GM18519 (cell line): ENCODE measurements at regions not wholly inside any gene's neighbourhood (a gene's known extent, or its start where the extent isn't known, plus 50 kb on each side); places are given as distances from the start of the nearest gene placed in this dataset.
"Not testable (repeated sequence)": the region's sequence is repeated elsewhere in the genome, so short reads cannot be mapped to it uniquely, and the experiment has no call there.

Experiments
- ATAC-seq: cut with Tn5 transposase; IDR thresholded peaks from one replicate; pipeline ENCODE4 v1.9.1; 2021; ENCODE audit warnings: mild to moderate bottlenecking, moderate library complexity; ENCODE audit not compliant: unreplicated experiment, low FRiP score

GRCh38 chr4:148964456-148964855 lies 522.2 kb upstream of the NR3C2 start:
- ATAC-seq = no peak

GRCh38 chr4:148962539-148963290 lies 520.5 kb upstream of the NR3C2 start:
- ATAC-seq = no peak

DNA sequence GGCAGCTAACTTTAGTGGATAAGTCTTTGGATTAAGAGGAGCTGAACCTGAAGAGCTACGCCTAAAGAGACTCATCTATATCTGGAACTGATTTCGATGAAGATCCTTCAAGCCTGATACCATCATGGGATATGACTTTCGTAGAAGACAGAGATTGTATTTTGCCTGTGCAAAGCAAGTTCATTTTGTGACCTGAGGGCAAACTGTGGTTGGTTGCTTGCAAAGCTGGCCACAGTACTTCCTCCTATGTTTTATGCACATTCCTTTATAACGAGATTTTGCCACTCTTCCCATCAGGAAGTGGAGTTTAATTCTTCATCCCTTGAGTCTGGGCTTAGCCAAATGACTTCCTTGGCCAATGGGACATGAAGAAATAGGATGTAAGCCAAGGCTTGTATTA lies 519.3 kb upstream of the NR3C2 start:
- ATAC-seq = no peak

- no peak for ATAC-seq
These were observed 516.1 kb upstream of the NR3C2 start for GRCh38 chr4:148958317-148958716.

DNA sequence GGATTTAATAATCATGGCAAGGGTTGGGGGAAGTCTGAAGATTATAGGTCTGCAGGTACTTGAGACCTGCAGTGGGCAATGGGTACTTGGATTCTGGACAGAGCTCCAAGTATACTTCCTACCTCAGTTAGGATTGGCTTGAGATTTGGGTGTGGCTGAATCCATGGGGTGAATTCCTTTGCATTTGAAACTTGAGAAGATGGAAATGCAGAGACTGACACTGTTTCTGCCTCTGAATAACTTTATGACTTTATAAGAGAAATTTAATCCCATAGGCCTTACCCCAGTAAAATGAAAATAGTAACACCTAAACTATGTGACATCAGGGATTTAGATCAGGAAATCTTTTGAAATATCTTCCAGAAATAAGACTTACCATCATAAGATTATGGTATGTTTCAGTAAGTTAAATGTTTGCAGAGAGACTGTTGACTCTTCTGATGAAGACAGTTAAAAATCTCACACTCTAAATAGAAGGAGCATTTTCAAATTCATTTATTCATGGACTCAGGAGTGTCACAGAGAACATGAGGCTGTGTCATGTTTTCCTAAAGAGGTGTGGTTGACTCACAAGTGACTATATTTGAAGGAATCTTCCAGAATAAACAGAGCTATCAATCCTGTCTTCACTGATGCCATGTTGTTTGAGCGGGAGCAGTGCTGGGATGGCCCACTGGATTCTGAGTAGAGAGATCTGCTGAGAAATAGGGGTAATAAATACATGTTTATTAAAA lies 513.5 kb upstream of the NR3C2 start:
- no peak for ATAC-seq

DNA sequence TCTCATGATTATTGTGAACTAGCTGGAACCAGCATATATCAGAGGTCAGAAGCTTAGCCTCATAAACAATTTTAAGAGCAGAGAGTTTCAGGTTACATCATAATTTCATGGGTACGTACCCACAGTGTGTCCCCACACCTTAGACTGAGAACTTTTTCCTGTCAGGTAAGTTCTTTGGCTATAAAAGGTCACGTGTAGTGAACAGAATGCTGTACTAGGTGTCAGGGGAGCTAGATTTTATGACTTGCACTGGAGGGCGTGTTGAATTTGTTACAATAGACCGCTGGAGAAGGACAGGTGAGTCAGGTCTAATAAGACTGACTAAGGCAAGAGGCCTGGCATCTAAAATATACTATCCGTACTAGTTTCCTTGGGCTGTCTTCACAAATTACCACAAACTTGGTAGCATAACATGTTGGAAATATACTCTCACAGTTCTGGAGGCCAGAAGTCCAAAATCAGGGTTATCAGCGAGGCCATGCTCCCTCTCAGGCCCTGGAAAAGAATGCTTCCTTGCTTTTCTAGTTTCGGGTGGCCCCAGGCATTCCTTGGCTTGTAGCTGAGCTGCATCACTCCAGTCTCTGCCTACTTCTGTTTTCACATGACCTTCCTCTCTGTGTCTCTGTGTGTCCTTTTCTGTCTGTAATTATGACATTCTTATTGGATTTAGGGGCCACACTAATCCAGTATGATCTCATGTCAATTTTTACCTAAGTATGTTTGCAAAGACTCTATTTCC lies 512.0 kb upstream of the NR3C2 start:
- no peak for ATAC-seq

GRCh38 chr4:148951346-148951745 lies 509.1 kb upstream of the NR3C2 start:
- no peak for ATAC-seq

- ATAC-seq = no peak
These were observed 504.1 kb upstream of the NR3C2 start for GRCh38 chr4:148946271-148946670.

- ATAC-seq = no peak
These were observed 502.6 kb upstream of the NR3C2 start for GRCh38 chr4:148944839-148945219.

DNA sequence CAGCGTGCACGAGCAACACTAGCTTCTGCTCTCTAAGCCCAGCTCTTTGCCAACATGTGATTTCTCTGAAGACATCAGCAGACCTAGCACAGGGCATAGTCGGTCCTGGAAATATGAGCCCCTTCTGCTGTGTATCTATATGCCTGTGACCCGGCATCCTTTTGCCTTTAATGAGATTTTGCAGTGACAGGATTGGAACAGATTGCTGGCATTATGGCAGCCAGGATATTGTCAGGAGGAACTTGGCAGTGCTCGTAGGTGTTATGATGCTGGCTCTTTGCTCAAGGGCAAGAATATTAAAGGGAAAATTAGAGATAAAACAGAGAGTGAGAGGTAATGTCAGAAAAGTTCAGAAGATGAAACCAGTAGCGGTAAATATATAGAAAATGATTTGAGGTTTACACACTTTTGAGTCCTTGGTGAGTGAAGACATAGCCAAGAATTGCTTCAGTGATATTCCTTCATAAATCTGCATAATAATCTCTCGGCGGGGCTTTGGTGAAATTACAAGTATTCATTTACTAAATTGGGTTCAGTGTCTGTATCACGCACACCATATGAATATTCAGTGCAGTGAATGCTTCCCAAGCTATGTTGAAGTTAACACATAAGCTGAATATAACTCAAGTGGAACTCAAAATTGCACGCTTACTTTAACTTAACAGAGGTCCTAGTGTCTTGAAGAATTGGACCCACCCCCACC lies 502.1 kb upstream of the NR3C2 start:
- ATAC-seq = no peak

DNA sequence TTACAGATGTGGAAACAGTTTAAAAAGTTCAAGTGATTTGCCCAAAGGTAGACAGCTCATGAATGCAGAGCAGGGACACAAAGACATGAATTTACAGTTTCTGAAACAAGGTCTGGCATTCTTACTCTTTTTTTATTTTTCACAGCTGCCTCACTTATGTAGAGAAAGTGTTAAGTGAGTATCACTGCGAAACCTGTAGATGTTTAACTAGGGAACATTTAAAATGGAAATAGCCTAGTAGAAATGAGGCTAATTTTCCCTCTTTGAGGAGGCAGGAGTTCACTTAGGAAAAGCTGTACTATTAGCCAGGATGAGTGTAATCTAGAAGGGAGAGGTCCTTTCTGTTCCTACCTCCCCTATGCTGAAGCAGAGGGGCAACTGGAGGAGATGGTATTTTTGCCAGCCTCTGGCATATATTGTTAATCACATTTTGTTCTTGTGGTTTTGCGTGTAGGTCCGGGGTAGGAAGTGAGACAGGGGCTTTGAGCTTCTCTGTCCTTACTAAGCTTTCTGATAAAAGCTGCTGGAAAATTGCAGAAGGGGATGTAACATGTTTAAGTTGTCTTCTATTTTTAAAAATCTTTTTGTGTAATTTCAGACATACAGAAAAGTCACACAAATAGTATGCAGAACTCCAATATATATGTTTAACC lies 492.8 kb upstream of the NR3C2 start:
- no peak for ATAC-seq

DNA sequence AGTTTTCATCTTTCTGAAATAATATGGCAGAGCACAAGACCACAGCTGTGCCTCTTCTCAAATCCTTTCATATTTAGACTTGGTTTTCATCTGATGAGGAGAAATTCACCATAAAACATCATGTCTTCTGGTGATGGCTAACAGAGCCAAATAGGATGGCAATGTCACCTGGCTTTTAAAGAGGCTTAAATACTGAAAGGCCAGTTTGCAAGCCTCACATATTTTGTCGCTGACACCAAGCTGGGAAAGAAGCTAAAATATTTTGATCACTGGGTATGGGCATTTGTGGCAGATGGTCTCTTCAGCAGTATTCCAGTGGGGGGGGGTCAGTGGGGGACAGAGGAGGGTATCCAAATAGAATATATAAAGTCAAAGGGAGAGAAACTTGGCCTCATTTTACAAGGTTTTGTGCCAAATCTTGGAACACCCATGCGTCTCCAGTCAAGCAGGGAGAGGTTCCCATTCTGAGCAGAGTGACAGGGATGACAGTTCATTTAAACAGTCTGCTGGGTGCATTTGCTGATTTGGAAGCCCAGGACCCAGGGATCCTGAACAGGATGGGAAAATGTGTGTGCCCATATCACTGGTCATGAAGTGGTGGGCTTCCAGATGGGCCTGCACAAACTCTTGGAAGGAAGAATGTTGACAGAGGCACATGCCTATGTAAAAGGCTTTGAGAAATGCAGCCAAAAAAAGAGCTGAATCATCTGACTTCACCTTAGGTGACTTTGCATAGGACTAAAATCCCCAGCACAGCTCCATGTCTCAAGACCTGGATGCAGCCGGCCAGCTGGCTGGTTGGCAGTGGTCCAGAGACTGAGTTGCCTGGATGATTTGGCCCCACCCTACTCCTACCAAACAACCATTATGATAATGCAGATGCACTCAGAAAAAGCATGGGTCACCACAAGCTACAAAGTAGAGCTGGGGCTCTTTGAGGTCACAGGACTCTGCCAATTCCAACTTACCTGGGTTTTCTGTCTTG lies 484.4 kb upstream of the NR3C2 start:
- no peak for ATAC-seq

- no peak for ATAC-seq
These were observed 481.7 kb upstream of the NR3C2 start for GRCh38 chr4:148923881-148924280.

DNA sequence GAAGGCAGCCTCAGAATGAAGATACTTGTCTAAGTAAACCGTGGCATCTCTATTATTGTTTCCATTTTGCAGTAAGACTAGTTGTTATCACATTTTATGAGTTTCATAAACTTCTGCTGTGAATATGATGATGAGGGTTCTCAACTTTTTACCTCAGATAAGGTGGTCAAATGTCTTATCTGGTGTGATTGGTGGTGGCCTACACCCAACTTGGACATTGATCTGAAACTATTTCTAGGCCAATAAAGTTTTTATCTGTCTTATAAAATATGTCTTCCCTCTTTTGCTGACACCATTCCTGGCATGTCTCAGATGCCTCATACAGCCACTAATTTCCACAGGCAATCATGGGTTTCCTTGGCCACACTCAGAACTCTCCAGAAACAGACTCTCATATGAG lies 480.3 kb upstream of the NR3C2 start:
- no peak for ATAC-seq

- no peak for ATAC-seq
These were observed 472.5 kb upstream of the NR3C2 start for GRCh38 chr4:148914734-148915133.

- no peak for ATAC-seq
These were observed 472.1 kb upstream of the NR3C2 start for GRCh38 chr4:148914301-148914700.

- ATAC-seq = no peak
These were observed 461.2 kb upstream of the NR3C2 start for GRCh38 chr4:148903388-148903787.

DNA sequence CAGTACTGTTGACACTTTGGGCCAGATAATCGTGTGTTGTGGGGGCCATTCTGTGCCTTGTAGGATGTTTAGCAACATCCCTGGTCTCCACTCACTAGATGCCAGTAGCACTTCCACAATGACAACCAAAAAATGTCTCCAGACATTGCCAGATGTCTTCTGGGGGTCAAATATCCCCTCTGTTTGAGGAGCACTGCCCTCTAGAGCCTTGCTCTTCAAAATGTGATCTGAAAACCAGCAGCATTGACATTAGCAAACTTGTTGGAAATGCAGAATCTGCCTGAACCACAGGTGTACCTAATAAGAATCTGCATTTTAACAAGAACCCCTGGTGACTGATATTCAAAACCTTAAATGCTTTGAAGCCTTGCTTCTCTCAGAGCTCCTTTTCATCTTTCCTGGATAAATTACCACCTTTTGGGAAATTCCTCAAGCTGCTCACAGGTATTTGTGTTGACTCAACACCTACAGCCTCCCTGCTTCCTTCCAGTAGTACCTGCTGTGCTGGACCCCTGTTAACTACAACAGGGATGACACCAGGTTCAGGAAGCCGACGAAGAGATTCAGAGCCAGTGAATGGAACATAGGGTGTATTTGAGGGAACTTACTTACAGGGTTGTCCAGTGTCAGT lies 459.0 kb upstream of the NR3C2 start:
- ATAC-seq = no peak

DNA sequence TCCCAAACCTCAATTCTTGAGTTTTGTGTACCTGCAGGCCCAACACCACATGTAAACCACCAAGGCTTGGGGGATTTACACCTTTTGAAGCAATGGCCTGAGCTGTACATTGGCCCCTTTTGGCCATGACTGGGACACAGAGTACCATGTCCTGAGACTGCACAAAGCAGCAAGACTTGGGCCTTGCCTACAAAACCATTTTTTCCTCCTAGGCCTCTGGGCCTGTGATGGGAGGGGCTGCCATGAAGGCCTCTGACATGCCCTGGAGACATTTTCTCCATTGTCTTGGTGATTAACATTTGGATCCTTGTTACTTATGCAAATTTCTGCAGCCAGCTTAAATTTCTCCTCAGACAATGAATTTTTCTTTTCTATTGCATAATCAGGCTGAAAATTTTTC lies 455.9 kb upstream of the NR3C2 start:
- ATAC-seq = not testable (repeated sequence)
